ENCODE measurements at regions not wholly inside any gene's neighbourhood (a gene's known extent, or its start where the extent isn't known, plus 50 kb on each side); places are given as distances from the start of the nearest gene placed in this dataset.
A peak's percentile ranks its signal among the peaks of the same experiment; 100 is the strongest.

DNA sequence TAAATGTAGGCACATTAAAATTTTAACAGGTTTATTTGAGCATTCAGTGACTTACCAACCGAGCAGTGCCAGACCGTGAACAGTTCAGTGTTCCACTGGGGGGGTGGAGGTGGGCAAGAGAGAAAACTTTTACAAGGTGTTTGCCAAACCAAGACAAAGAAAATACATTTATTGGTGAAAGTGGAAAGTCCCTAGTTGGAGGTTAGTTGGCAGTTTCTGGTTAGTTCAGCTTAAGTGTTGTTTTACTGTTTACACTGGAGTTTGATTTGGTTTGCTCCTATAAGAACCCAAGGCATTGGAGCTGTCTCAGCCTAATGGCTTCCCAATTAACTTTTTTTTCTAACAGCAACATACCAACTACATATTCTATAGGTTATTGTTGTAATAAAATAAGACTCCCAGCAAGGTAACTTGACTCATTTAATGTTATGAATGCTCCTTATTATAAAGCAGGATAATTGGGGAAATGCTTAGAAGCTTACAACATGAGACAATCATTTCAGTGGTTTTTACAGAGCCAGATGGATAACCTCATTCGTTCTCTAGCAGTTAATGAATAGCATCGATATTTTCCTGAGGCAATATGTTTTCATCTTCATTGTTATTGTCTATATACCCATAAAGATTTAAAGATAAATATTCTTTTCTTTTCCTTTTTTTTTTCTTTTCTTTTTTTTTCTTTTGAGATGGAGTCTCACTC, 115.8 kb downstream of the ETNK1 start:
- DNase-seq (ENCODE audit: low spot score) = no peak

DNA sequence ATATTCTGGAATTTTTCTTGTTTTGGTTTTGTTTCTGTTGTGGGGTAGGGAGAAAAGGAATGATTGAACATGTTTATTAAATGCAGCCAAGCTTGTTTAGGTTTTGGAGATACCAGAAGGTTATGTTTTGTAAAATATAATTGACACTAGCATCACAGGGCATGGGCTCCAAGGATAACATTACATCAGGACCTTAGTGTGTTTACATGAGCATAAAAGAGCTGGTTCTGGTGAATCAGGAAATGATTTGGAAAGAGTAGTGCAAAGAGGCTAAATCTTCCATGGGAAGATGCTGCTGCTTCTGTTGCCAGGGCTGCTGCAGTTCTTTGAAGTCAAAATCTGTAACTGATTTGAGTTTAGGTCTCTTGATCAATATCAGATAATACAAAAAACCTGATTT, 118.7 kb downstream of the ETNK1 start:
- DNase-seq (ENCODE audit: low spot score) = no peak

DNA sequence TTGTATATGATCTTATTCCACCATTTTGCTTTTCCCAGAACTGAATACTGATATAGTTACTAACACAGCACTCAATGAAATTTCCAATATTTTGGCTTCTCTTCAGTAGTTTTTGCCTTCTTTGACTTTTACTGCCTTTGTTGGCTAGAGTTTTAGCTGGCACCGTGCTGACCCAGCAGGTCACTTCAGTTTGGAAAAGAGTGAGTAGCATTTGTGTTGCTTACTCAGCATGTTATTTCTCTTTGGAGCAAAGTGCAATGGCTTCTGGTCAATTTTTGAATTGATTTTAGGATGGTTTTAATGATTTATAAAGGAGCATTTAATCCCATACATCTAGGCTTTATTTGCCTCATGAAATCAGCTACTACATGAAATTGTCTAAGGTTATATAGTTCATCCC, 119.2 kb downstream of the ETNK1 start:
- DNase-seq (ENCODE audit: low spot score) = no peak

DNA sequence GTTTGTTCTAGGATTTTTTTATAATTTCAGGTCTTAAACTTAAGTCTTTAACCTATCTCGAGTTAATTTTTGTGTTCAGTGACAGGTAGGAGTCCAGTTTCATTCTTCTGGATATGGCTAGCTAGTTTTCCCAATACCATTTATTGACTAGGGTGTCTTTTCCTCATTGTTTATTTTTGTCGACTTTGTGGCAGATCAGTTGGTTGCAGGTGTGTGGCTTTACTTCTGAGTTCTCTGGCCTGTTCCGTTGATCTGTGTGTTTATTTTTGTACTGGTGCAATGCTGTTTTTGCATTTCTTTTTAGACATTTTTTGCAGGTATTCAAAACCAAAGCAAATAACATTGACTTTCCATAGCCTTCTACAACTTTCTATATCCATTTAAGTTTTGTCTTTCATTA, 121.7 kb downstream of the ETNK1 start:
- DNase-seq (ENCODE audit: low spot score) = no peak

DNA sequence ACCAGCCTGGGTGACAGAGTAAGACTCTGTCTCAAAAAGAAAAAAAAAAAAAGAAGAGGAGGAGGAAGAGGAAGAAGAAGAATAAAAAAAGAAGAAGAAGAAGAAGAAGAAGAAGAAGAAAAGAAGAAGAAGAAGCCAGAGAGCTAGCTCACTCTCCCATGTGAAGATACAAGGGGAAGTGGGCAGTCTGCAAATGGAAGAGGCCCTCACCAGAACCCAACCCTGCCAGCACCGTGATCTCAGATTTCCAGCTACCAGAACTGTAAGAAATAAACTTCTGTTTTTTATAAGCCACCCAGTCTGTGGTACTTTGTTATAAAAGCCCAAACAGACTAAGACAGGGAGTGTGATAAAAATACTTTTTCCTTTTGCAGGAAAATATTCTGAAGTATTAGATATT, 130.7 kb downstream of the ETNK1 start:
- no peak for DNase-seq (ENCODE audit: low spot score)

DNA sequence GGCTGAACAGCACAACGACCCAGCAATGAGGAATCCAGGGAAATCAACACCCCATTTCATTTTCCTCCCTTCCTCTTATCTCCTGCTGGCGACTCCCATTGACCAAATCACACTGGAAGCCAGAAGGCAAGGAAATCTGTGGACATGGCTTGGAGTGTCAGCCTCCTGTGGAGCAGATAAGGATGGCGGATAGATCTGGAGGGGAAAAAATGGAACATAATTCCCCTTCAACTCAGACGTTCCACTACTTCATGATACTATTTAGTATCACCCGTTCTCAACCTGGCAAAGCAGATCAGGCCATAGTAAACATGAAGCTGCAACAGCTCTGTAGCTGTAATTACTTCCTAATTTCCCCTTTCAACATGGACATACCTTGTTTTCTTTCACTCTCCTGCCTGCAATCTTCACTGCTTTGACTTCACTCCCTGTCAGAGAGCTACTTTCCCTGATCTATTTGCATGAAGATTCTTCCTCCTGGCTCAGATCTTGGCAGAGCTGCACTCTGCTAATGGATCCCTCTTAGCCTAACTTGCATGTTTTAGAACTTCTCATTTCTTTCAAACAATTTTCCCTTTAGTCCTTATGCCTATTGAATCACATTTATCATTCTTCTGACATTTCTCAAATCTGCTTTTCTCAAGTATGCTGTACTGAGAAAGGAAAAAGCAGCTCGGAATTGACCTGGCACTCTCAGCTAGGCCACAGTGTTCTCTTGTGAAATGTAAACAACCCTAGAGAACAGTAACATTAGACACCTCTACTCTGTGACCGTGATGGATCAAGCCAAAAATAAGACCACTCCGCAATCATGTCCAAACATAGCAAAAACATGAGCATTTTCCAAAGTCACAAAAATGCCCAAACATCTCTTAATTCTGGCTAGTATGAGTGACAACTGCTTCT, 135.1 kb downstream of the ETNK1 start:
- DNase-seq (ENCODE audit: low spot score) = no peak

DNA sequence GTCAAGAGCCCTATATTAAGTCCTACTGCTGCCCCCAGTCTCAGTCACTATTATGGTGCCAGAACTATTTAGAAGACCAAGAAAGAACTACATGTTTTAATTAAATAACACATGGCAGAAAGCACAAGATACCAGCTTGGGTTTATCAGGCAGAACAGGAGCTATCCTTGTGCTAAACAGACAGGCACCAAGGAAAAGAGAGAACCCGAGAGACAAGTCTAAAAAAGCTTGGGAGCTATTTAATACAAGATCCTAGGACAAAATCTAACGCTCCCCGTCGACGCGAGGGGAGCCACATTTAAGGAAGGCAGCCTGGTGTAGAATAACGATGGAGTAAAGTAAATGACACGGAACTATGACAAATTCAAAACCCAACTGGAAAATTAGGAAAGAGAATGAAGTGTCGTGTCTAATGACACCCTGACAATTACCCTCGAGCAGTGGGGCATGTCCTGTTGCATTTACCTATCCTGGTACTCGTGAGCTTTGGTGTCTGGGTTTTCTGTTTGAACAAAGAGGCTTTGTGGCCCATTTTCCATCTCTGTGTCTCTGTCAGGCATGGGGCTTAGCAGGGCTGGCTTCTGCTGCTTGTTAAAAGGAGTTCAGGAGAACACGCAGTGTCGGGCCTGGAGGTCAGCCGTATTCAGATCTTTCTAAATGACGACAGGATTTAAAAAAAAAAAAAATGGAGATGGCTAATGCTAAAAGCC, 140.6 kb downstream of the ETNK1 start:
- DNase-seq (ENCODE audit: low spot score) = no peak

DNA sequence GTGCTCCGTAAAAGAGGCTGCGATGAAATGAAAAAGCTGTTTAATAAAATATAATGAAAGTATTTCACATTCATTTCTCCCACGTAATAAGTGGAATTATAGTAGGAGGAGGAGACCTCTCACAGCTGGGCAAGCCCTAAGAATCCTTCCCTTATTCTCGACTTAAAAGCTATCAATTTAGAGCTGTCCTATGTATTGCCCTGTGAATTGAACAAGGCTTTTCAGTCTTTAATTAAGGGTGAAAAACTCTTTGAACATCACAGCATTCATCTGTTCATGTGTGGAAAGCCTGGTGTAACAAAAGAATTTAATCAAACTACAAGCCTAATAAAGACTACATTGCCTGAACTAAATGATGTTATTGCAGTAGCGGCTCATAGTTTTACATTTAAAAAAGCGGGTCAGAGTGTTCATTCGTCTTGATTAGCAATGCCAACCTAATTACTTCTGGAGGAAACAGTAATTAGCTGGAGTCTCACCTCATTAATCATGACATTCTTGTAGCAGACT, 142.0 kb downstream of the ETNK1 start:
- DNase-seq (ENCODE audit: low spot score) = no peak

DNA sequence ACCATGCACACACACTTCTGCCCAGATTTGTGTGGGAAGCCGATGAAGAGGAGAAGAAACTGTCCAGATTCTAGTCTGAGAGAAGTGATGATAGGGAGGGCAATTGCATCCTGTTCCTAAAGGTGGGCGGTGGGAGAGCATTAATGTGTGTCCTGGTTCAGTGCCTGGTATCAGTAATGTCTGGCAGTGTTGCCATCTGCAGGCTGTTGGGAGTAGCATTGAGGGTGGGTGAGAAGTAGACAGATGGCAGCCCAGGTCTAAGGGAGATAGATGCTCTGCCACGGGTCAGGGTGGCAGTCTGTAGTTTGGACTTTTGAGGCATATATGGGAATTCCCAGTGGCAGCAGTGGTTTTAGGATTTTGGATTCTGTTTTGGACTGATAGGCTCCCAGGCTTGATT, 156.4 kb downstream of the ETNK1 start:
- no peak for DNase-seq (ENCODE audit: low spot score)

DNA sequence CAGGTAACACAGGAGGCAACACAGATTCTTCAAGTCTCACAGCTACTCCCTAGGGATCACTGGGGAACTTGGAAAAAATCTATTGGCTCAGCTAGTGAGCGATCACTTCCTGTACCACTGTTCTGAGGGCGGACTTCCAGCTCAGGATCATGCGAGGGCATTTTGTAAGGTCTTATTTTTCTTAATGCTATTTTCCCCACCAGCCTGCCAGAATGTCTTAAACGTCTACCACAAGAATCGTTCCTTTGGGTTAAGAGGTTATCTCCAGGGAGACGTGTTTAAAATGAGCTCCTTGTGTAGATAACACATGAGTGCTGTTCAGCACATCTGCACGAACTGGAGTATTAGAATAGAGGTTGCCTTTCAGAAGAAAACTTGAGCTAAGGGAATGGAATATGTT, 162.6 kb downstream of the ETNK1 start:
- no peak for DNase-seq (ENCODE audit: low spot score)

DNA sequence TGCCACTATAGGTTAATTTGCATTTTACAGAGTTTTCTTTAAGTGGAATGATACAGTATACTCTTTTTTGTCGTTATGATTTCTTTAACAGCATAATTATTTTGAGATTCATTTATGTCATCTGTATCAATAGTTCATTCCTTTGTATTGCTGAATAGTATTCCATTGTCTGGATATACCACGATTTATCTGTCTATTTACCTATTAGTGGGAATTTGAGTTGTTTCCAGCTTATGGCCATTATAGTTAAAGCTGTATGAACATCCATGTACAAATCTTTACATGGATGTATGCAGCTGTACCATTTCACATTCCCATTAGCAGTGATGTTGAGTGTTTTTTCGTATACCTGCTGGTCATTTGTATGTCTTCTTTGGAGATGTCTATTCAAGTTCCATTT, 163.9 kb downstream of the ETNK1 start:
- no peak for DNase-seq (ENCODE audit: low spot score)

DNA sequence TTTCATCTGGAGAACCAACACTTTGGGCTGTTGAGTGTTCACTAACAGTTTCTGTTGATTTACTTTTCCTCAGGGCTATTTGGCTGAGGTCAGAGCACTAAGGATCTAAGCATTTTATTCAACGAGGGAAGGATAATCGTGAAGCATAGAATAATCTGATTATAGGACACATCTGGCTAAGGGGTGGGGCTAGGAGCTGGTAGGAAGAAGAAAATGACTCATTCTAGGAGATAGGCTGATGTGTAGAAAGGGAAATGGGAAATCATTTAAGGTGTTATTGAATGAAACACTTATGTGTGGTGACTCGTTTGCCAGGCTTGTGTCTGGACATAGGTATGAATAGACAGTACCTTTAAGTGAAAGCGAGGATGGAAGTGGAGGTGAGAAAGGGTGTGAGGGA, 167.2 kb downstream of the ETNK1 start:
- peak; percentile 16 for DNase-seq (ENCODE audit: low spot score)

DNA sequence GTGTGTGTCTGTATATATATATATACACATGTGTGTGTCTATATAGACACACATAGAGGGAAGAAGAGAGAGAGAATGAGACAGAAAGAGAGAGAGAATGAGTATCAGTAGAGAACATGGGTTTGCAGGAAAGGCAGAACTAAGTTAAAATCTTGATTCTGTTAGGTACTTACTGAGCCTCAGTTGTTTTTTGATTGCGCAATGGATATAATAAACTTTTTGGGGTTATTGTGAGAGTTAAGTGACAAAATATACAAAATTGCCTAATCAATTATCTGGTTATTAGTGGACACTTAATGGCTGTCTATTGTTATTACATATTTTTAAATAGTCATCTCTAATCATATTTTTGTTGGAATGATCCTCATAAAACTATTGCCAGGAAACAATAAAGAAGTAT, 169.0 kb downstream of the ETNK1 start:
- DNase-seq (ENCODE audit: low spot score) = no peak

DNA sequence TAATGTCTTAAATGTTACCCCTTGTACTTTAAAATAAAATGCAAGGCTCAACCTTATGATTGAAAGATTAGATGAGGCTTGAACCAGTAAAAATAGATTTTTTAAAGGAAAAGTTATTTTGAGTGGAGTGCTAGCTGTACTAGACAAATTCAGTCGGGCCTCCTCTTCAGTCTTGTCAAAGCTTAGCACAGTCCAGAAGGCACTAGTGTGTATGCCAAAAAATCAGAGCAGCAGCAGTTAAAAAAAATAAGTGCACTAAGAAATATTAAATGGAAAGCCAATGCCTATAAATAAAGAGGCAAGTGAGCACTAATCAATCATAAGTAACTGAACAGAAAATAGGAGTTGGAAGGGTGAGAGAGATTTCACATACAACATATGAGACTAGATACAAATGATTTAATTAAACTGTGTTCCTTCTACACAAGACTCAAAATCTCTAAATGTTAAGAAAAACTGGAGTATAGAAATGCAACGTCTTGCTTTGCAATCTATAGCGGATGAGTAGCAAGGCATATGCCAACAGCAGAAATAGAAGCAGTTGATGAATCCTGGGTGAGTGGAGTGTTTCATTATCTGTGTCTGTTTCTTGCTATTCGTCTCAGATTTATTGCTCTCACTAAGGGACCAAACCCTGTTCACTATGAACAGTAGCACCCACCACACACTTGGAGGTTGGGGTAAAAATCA, 172.1 kb downstream of the ETNK1 start:
- no peak for DNase-seq (ENCODE audit: low spot score)

DNA sequence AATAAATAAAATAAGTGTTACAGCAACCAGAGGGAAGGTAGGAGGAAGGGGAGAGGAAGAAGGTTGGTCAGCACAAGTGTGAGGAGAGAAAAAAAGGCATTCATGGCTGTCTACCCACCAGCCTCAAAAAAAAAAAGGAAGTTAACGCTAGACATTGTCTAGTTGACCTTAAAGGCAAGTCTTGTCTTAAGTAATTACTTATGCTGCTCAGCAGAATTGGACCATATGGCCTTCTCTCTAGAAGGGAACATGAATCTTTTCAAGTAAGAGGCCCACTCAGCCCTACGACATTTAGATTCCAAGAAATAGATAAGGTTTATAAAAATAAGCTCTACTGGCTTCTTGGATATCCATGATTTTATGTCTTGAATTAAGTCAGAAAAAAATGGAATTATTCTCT, 172.7 kb downstream of the ETNK1 start:
- no peak for DNase-seq (ENCODE audit: low spot score)

DNA sequence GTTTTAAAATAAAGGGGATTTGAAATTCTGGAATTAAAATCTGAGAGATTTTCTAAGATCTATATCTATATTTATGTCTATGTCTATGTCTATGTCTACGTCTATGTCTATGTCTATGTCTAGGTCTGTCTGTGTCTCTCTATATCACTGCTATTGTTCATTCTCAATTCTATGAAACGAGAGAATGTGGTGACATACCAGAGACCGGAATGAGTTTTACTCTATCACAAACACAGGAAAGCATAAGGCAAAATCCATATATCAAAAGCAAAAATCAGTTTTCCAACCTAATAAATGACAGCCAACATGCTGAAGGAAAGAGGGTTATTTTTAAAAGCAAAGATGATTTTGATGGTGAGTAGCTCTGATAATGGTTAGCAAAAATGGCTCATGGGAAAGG, 173.1 kb downstream of the ETNK1 start:
- DNase-seq (ENCODE audit: low spot score) = no peak

DNA sequence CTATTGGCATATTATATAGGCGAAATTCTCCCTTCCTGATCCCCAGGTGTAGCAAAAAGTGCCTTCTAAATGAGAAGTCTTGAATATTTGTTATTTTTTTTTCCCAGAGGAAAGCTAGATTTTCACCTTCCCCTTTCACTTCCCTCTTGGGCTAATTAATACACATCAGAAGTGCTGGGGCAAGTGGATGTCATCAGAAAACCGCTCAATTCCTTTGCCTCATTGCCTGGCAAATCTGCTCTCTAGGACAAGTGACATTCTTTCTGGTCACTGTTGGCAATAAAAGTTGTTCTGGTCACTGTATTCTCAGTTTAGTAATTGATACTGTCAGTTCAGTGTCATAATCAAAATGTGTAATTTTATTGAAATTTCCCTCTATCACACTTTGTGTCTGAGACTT, 174.5 kb downstream of the ETNK1 start:
- DNase-seq (ENCODE audit: low spot score) = no peak

DNA sequence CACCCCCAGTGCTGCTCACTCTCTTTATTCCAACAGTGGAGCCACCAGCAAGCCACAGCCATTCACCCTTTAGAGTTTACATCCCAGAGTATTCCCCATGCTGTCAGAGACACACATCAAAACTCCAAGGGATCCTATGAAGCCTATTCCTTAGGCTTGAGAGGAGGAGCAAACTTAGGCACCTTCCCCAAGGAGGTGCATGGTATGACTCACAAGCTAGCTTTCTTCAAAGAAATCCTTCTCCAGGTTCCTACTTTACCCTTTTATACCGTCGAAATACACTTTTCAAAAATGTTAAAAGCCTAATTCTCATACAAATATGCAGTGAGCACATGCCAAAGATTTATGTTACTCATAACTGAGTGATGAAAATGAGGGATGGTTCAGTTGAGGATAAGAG, 175.4 kb downstream of the ETNK1 start:
- DNase-seq (ENCODE audit: low spot score) = no peak

DNA sequence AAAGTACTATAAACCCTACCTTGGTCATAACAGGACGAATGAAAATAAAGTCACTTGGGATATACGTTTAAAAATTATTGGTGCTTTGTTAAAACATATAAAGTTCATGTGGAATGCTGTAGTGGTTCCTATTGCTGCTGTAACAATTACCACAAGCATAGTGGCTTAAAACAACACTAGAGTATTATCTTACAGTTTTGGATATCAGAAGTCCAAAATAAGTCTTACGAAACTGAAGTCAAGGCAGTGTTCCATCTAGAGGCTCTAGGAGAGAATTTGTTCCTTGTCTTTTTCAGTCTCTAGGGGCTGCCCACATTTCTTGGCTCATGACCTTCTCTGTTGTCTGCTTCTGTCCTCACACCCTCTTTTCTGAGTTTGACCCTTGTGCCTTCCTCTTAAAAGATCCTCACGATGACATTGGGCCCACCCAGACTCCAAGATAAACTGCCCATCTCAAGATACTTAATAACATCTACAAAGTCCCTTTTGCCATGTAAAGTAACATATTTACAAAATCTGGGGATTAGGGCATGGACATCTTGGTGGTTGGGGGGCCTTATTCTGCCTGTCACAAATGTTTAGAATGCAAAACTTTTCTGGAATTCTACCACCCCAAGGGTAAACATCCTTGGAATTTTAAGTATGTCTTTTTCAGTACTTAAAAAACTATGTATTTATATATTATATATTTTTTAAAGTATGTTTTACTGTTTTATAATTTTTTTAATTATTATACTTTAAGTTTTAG, 178.1 kb downstream of the ETNK1 start:
- no peak for DNase-seq (ENCODE audit: low spot score)

DNA sequence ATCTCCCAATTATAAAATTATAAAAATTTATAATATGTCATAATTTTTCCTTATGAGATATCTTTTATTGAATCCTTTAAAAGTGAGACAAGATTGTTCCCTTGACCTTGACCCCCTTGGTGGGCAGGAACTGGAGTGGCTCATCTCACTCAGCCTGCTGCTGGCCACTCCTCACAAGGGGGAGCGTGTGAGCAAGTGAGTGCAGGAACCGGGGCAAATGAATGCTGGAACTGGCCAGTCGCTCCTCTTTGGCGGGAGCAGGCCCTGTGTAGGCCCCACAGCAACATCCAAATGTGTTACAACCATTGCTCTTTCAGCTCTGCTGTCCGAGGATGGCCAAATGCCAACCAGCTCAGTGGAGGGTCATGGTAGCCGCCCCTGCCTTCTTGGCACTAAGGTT, 178.8 kb downstream of the ETNK1 start:
- DNase-seq (ENCODE audit: low spot score) = no peak

DNA sequence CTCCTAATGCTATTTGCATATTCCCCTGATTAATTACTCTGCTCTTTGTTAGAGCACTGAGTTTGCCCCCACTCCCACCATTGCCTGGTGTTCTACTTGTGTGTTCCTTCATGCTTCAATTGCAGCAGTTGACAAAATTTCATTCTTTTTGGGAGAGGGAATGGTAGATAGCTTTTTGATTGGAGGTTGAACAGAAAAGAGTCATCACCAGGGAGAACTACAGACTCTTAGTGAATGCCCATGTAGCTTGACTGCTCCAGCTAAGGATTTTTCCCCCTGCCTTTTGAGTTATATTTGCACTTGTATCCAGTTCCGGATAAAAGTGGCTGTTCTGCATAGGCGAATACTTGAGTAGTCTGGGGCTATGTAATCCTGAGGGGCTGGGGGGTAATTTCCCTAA, 183.9 kb downstream of the ETNK1 start:
- no peak for DNase-seq (ENCODE audit: low spot score)

DNA sequence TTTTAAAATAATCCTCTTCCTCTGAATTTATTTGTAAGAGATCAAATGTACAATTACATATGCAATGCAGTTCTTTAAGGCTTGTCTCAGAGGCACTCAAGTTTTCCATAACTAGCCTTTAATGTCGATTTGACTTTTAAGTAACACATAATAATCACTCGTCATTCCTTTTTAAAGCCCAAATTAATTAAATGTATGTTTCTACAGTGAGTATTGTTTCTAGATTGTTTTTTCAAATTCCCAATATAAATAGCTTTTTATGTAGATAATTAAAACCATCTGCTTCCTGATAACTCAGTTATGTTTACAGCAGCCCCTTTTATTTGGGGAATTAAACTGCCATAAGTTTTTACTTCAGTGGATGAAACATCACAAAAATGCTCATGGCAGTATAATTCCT, 185.1 kb downstream of the ETNK1 start:
- DNase-seq (ENCODE audit: low spot score) = no peak
